ENCODE measurements at regions not wholly inside any gene's neighbourhood (a gene's known extent, or its start where the extent isn't known, plus 50 kb on each side); places are given as distances from the start of the nearest gene placed in this dataset.

DNA sequence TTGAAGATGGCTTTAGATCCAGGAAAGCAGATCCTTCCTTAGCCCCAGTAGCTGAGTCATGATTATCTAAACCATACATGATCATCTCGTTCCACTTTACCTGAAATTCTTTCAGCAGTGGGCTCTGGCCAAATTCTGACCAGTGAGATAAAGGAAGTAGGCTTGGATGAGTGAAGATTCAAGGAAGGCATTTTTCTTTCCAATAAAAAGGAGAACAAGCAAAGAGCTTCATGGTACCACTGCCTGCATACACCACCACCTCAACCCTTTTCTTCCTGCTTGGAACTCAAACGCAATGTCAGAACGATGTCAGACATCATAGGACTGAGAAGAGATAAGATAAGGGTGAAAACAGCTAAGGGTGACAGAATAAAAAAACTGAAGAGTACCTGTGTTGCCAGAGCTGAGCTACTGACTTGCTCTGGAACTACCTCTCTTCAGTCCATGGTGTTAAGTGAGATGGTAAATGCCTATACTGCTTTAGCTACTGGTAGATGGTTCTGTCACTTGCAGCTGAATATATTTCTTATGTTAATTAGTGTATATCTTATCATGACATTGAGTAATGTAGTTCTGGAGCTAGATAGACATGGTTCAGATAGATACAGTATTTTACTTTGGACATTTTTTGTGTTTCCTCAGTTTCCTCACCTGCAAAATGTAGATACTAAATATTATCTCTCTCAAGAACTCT lies 58.7 kb upstream of the ACVR1 start:
- DNase-seq (ENCODE audit: low spot score): no peak

- no peak for DNase-seq (ENCODE audit: low spot score)
Measured at GRCh38 chr2:157933160-157933920, 57.2 kb upstream of the ACVR1 start.

- no peak for DNase-seq (ENCODE audit: low spot score)
Measured at GRCh38 chr2:157932480-157933159, 56.5 kb upstream of the ACVR1 start.

- no peak for DNase-seq (ENCODE audit: low spot score)
Measured at GRCh38 chr2:157931542-157931941, 55.4 kb upstream of the ACVR1 start.

DNA sequence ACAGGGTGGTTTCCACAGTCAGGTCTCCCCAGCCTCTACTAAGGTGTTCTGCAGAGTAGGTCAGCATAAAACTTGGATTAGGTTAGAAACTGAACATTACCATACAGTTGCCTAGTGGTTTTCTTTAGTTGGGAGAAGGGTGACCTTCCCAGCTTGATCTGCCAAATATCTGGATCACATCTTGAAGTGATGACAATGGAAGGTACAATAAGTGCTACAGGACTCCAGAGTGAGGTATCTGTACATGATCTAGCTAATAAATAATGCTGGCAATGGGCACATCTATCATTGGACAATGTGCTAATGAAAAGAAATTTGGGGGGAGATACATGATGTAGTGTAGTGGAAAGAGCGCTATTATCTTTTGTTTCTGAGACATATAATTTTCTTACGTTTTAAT lies 54.6 kb upstream of the ACVR1 start:
- no peak for DNase-seq (ENCODE audit: low spot score)

DNA sequence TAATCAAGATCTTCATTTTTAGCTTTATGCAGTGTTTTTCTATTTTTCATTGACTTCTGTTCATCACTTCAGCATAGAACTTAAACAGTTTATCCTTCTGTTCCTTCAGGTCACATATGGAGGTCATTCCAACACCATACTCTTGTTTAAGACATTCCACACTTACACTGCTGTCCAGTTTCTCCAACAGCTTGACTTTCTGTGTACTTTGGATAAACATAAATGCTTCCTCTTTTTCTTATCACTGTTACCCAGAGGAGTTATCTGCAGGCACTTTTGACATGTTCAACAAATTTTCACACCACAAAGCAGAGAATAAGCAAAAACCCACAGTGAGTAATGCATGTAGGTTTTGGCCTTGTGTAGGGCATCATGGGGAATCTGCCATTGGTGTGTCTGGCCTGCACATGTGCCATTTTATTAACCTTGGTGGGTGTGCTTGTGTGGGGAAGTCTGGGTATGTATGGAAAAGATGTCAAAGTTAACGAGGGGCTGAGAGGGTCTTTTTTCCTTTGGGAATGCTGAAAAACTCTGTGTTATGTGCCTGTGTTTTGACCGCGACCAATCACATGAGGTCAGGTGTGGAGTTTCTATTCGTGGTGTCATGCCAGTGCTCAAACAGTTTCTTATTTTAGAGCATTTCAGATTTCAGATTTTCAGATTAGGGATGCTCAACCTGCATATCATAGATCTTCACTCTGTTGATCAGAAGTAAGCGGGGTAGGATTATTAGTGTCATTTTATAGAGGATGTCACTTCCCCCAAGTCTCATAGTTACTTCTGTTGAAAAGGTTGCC lies 53.9 kb upstream of the ACVR1 start:
- DNase-seq (ENCODE audit: low spot score): no peak

DNA sequence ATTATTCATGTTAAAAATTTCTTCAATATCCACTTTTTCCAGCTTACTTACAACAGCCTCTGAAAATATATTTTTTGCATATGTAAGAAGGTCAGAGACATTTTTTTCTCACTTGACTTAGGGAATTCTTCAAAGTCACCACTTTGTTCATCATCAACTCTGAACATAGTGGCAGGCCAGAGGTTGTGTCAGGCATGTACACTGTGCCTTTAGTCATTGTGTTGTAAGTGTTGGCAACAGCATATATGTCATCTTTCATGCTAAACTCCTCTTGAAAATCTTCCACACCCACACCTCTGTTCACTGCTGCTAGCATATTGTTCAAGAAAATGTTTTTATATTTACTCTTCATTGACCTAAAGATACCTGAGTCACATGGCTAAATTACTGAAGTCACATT lies 52.2 kb upstream of the ACVR1 start:
- DNase-seq (ENCODE audit: low spot score): no peak

DNA sequence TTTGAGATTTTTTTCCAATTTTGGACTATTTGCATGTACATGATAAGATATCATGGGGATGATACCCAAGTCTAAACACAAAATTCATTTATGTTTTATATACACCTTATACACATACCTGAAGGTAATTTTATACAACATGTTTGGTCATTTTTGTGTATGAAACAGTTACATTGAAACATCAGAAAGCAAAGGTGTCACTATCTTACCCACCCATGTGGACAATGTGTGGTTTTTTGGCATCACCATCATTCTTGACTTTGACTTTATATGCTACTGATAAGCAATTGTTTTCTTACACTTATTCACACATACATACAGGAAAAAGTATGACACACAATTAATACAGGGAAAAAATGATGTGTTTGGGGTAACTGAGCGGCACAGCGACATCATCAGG lies 51.0 kb upstream of the ACVR1 start:
- no peak for DNase-seq (ENCODE audit: low spot score)
